Fibroblast of skin of left quadriceps (primary cell): ENCODE measurements at regions not wholly inside any gene's neighbourhood (a gene's known extent, or its start where the extent isn't known, plus 50 kb on each side); places are given as distances from the start of the nearest gene placed in this dataset.

Source experiments
- DNase-seq, 2 experiments: peaks; one replicate each; pipeline ENCODE4 v3.0.0-alpha.2; 2013; ENCODE audit warnings: low read depth in 2 of 2

GRCh38 chr7:109127145-109127544 is 557.5 kb downstream of the DNAJB9 start:
- DNase-seq, result no peak

GRCh38 chr7:109131141-109131540 is 561.5 kb downstream of the DNAJB9 start:
- DNase-seq, result no peak

GRCh38 chr7:109136893-109137292 is 567.2 kb downstream of the DNAJB9 start:
- DNase-seq, result no peak

- DNase-seq, result no peak
Measured at GRCh38 chr7:109154748-109155147, 585.1 kb downstream of the DNAJB9 start.

- no peak for DNase-seq
Measured at GRCh38 chr7:109158246-109158645, 588.6 kb downstream of the DNAJB9 start.

GRCh38 chr7:109176661-109177060 is 607.0 kb downstream of the DNAJB9 start:
- no peak for DNase-seq

DNA sequence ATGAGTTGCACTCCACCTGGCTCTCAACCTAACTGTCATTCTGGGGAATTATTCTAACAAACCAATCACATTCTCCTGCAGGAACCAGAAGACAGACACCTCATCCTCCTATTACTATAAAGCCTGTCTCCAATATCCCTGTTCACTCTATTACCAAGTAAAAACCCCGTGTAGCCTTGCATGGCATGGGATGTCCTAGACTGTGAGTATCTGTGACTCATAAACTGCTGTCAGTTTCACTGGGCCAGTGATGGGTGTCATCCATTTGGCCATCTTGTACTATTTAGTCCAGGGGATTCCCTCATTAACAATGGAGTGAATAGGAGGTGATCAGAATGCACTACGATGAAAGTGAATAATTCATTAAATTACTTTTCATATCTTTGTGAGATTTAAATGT is 608.7 kb downstream of the DNAJB9 start:
- no peak for DNase-seq

DNA sequence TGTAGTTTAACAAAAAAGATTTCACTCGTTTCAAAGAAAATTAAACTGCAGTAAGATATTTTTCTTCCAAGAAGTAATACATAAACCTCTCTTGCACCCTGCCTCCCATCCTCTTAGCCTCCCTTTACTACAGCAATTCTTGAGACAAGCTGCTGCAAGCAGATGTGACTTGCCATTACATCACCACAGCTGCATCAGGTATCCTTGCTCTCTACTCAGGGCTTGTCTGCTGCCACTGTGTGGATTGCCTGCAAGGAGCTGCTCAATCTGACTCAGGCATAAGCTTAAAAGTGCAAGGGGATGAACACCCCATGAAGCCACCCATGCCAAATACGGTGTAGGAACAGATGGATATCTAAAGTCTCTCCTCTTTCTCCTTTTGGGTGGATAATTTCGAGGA is 609.9 kb downstream of the DNAJB9 start:
- no peak for DNase-seq

DNA sequence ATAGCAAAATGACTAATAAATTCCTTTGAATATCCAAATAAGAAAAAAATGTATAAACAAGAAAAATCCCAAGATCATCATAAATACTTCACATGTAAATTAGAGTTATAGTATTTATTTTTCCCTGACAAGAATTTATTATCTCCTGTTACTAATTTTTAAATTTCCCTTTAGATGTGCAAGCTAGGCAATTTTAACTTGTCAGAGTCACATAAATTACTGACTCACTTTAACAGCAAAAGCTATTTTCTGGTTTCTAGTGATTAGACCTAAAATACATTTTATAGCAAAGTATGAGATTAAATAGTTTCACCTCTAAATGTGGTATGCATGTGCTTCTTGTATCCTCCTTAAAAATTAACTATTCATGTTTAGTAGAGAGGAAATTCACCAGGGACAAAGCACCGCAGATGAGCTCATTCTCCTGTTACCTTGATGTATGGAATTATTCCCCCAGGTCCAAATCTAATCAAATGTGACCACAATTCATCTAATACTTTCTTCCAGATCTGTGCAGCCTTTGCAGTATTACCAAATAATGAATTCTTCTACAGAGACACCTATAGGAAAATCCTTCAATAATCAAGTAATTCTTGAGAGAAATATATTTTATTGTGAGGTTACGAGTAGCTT is 621.2 kb downstream of the DNAJB9 start:
- no peak for DNase-seq

GRCh38 chr7:109206196-109206595 is 636.5 kb downstream of the DNAJB9 start:
- DNase-seq, result no peak

GRCh38 chr7:109213081-109213480 is 643.4 kb downstream of the DNAJB9 start:
- DNase-seq, result no peak

DNA sequence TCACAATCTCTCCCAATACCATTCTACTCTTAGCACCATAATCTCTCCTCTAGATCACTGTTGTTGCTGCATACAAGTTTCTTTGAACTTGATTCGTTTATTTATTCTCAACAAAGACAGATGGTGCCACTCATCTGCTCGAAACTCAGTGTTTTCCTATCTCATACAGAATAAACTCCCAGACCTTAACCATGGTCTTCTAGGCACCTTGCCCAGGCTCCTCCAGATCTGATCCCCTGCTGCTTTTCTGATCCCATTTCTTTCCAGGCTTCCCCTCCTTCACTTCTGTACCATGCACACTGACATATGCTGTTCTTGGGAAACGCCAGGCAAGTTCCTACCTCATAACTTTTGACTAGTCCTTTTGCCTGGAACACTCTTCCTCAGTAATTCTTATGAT is 645.7 kb downstream of the DNAJB9 start:
- no peak for DNase-seq

DNA sequence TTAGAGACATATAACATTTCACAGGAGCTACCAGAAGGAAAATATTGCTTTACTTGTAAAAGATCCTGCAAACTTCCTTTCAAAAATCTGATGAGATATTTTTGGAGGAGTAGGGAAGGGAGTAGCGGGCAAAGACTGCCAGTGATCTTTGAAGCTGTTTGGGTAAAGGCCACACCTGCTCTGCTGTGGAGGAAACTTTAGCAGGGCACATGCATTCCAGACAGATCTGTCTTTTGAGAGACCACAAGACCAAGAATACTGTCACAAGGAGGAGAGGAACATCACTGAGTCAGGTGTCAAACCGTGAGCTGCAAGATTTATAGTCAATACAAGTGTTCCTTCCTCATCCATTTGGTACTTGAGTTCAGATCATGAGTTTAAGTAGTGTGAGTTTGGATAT is 654.4 kb downstream of the DNAJB9 start:
- DNase-seq, result no peak

- no peak for DNase-seq
Measured at GRCh38 chr7:109226699-109227098, 657.0 kb downstream of the DNAJB9 start.

- DNase-seq, result no peak
Measured at GRCh38 chr7:109235316-109235715, 665.6 kb downstream of the DNAJB9 start.

- peak; percentile 29 to 34 for DNase-seq
Measured at GRCh38 chr7:109246330-109247077, 676.8 kb downstream of the DNAJB9 start.

DNA sequence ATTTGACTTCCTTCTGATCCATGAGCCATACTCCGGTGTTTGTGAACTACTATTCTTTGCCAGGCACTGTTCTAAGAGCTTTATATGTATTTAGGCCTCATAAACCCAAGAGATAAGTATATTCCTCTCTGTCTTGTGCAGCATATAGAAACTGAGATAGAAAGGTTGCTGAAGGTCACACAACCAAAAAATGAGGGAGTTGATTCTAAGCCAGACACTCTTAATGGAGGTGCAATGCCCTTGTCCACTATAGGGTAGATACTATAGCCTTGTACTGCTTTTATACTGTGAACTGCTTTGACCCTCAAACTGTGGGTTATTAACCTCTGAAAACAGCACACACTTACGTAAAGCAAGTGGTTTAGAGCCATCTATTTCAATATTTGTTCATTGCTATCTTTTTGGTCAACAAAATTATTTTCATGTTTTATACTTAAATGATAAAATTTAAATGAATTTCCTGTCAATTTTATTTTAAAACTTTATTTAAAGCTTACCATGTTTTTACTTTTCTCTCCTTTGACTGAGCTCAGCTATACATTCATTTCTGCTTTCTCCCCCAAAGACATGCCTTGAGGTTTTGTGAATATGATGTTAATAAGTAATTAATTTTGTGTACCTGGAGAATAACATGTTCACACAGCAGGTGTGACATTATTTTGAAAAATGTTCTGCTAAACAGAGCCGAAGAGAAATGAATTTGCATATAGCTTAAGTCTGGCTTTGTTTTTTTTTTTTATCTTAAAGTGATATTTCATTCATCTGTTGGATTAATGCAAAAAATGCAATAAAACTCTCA is 687.3 kb downstream of the DNAJB9 start:
- no peak for DNase-seq

DNA sequence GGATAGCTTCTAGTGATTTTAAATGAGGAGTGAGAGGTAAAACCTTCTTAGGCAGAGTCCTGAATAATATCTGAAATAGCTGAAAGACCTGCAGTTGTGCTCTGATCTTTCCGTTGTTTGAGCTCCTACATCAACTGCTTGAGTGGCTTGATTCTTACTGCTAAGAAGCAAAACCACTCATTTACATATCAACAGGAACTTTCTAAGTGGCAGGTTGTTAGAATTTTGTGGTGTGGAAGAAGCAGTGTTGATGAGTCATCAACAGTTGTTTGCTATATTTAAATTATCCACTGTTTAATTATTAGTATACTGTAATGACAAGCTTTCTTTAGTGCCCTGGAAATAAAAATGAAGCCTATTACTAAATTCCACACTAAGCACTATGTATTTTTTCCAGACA is 689.5 kb downstream of the DNAJB9 start:
- no peak for DNase-seq

DNA sequence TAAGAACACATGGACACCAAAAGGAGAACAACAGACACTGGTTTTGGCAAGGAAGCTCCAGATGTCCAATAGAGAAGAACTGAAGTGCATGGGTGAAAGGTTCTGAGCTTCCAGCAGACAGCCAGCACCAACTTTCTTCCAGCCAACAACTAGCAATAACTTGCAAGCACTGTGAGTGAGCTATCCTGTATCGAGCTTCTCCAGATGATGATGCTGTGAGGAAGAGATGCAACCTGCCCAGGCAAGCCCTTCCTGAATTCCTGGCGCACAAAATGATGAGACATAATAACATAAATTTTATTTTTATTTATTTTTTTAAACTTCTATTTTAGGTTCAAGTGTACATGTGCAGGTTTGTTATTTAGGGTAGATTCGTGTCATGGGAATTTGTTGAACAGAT is 692.1 kb downstream of the DNAJB9 start:
- DNase-seq, result no peak

- no peak for DNase-seq
Measured at GRCh38 chr7:109266610-109267009, 696.9 kb downstream of the DNAJB9 start.

DNA sequence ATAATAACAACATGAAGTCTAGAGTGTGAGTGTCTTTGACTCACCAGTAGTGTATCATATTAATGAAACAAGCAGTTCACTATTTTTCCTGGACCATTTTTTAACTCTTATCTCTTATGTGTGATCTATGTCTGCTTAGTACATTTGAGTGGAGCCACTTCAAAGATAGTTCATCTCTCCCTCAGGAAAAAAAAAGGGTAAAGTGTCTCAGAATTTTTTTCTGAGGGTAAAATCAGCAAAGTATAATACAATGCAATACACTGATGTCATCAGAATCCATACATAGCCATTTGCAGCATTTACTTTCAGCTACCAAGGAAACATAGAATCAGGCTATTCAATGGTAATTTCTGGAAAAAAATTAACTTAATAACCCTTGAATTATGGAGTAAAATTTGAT is 706.7 kb downstream of the DNAJB9 start:
- no peak for DNase-seq

DNA sequence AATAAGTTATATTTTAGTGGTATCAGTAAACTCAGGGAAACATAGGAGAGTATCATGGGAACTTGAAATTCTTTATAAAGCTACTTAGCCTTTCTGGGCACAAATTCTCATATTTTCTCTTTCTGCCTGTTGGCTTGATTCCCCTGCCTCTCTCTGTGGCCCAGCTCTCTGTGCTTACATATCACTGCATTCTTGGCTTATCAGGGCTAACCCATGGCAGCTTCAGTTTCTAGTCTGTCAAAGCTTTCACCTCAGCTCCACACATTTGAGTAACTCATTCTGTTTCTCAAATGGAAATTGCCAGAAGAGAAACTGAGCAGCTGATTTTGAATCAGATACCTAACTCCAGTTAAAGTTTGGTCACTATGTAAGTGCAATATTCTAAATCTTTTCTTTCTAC is 713.1 kb downstream of the DNAJB9 start:
- no peak for DNase-seq

- DNase-seq, result no peak
Measured at GRCh38 chr7:109284943-109285342, 715.3 kb downstream of the DNAJB9 start.
